Natural killer cell (primary cell): ENCODE measurements at regions not wholly inside any gene's neighbourhood (a gene's known extent, or its start where the extent isn't known, plus 50 kb on each side); places are given as distances from the start of the nearest gene placed in this dataset.

Source experiments
- ATAC-seq, 3 donors: fragments of 150-1000 bp in 2 of 3; fragments of 200-7000 bp in 1 of 3; cut with Tn5 transposase; 1 replicate in 1 of 3; 2 replicates in 2 of 3; pipeline ENCODE4 v1.10.0; 2021; ENCODE audit warnings: mild to moderate bottlenecking in 2 of 3, moderate library complexity in 2 of 3
- DNase-seq, 2 donors: peaks; one replicate each; pipeline versions ENCODE4 v3.0.0 to v3.0.0-alpha.2; 2013 to 2021; ENCODE audit warnings: mixed read lengths in 1 of 2
- H3K27ac ChIP-seq: one replicate; pipeline ENCODE4 v1.5.1; 2013; ENCODE audit warnings: mild to moderate bottlenecking, low read length
- H3K27me3 ChIP-seq: one replicate; pipeline ENCODE4 v1.6.1; 2013; ENCODE audit warnings: low read length; ENCODE audit not compliant: control insufficient read depth, insufficient read depth
- H3K36me3 ChIP-seq: one replicate; pipeline ENCODE4 v1.6.1; 2013; ENCODE audit warnings: low read length; ENCODE audit not compliant: control insufficient read depth, insufficient read depth
- H3K4me1 ChIP-seq: one replicate; pipeline ENCODE4 v1.6.1; 2013; ENCODE audit warnings: low read length; ENCODE audit not compliant: control insufficient read depth, insufficient read depth
- H3K4me3 ChIP-seq: one replicate; pipeline ENCODE4 v1.5.1; 2013; ENCODE audit warnings: low read length
- H3K9me3 ChIP-seq: one replicate; pipeline ENCODE4 v1.6.1; 2013; ENCODE audit warnings: low read length; ENCODE audit not compliant: control insufficient read depth, insufficient read depth
- H3K27ac Mint-ChIP-seq, 2 donors: one replicate each; pipeline ENCODE4 v1.8.0; 2022; ENCODE audit warnings: mild to moderate bottlenecking in 2 of 2, mixed read lengths in 2 of 2, moderate library complexity in 1 of 2
- H3K27me3 Mint-ChIP-seq, 2 donors: one replicate each; pipeline ENCODE4 v1.8.0; 2022; ENCODE audit warnings: low read depth in 2 of 2, mixed read lengths in 2 of 2
- H3K36me3 Mint-ChIP-seq: one replicate; pipeline ENCODE4 v1.8.0; 2022; ENCODE audit warnings: mixed read lengths
- H3K4me1 Mint-ChIP-seq, 2 donors: one replicate each; pipeline ENCODE4 v1.8.0; 2022; ENCODE audit warnings: mixed read lengths in 2 of 2
- H3K4me3 Mint-ChIP-seq: one replicate; pipeline ENCODE4 v1.8.0; 2022; ENCODE audit warnings: mild to moderate bottlenecking, moderate library complexity, mixed read lengths
- H3K9me3 Mint-ChIP-seq, 2 donors: one replicate each; pipeline ENCODE4 v1.8.0; 2022; ENCODE audit warnings: mixed read lengths in 2 of 2
- WGBS: methylation state at CpG from one replicate; pipeline ENCODE4 v1.1.7; 2013; ENCODE audit warnings: missing lambda C conversion rate; ENCODE audit not compliant: insufficient coverage; 5-methylcytosine and 5-hydroxymethylcytosine counted together
- intact Hi-C: fragments of 100-400 bp; cut with micrococcal nuclease; formaldehyde crosslinking; loops from one replicate; pipeline ENCODE4 v1.14.2; 2022
- TF ChIP-seq, protein P1 (sequence below): fragments of 200-600 bp; IDR thresholded peaks from one replicate; pipeline ENCODE4 v1.8.0; 2022; ENCODE audit warnings: antibody characterized with exemption

GRCh38 chr13:34310539-34310938 is 492.6 kb downstream of the RFC3 start:
- Mint-ChIP-seq H3K27me3 (no peaks in the 10 kb centered on the region), H3K36me3 (no peaks in the 10 kb centered on the region), H3K4me3 (no peak overlapping the region), H3K4me1 (no peaks in the 10 kb centered on the region), H3K9me3 (peaks cover 10 to 19% of the 10 kb centered on the region in 2 donors), H3K27ac (no peak overlapping the region)
- no peaks in the 10 kb centered on the region for H3K9me3 ChIP-seq
- H3K4me1 ChIP-seq: no peaks in the 10 kb centered on the region
- no peak overlapping the region for H3K4me3 ChIP-seq
- WGBS: 89% methylated on average over 3 of the region's 3 CpGs
- no peaks in the 10 kb centered on the region for H3K36me3 ChIP-seq
- TF ChIP-seq, protein P1, sequence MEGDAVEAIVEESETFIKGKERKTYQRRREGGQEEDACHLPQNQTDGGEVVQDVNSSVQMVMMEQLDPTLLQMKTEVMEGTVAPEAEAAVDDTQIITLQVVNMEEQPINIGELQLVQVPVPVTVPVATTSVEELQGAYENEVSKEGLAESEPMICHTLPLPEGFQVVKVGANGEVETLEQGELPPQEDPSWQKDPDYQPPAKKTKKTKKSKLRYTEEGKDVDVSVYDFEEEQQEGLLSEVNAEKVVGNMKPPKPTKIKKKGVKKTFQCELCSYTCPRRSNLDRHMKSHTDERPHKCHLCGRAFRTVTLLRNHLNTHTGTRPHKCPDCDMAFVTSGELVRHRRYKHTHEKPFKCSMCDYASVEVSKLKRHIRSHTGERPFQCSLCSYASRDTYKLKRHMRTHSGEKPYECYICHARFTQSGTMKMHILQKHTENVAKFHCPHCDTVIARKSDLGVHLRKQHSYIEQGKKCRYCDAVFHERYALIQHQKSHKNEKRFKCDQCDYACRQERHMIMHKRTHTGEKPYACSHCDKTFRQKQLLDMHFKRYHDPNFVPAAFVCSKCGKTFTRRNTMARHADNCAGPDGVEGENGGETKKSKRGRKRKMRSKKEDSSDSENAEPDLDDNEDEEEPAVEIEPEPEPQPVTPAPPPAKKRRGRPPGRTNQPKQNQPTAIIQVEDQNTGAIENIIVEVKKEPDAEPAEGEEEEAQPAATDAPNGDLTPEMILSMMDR: no peak
- DNase-seq: no peak
- no peak overlapping the region for H3K27ac ChIP-seq
- intact Hi-C loops: no loop called here
- no peak for ATAC-seq
- H3K27me3 ChIP-seq: no peaks in the 10 kb centered on the region

- Histone ChIP-seq H3K27me3 (no peaks in the 10 kb centered on the region), H3K9me3 (no peaks in the 10 kb centered on the region), H3K4me1 (no peaks in the 10 kb centered on the region), H3K36me3 (no peaks in the 10 kb centered on the region), H3K27ac (no peak overlapping the region), H3K4me3 (no peak overlapping the region)
- Mint-ChIP-seq H3K36me3 (no peaks in the 10 kb centered on the region), H3K27me3 (no peaks in the 10 kb centered on the region), H3K27ac (no peak overlapping the region), H3K4me1 (no peaks in the 10 kb centered on the region), H3K4me3 (no peak overlapping the region), H3K9me3 (peaks cover 13 to 21% of the 10 kb centered on the region in 2 donors)
- intact Hi-C loops: no loop called here
- ATAC-seq (no peak), DNase-seq (no peak)
- TF ChIP-seq, protein P1: no peak
Measured at GRCh38 chr13:34311251-34311650, 493.3 kb downstream of the RFC3 start.

- ATAC-seq: no peak
- Mint-ChIP-seq H3K4me3 (no peak overlapping the region), H3K9me3 (peaks cover 17 to 25% of the 10 kb centered on the region in 2 donors), H3K36me3 (no peaks in the 10 kb centered on the region), H3K27me3 (no peaks in the 10 kb centered on the region), H3K27ac (no peak overlapping the region), H3K4me1 (no peaks in the 10 kb centered on the region)
- intact Hi-C loops: no loop called here
- no peak for DNase-seq
- Histone ChIP-seq H3K27ac (no peak overlapping the region), H3K4me1 (no peaks in the 10 kb centered on the region), H3K9me3 (no peaks in the 10 kb centered on the region), H3K4me3 (no peak overlapping the region), H3K36me3 (no peaks in the 10 kb centered on the region), H3K27me3 (no peaks in the 10 kb centered on the region)
- WGBS: no CpG with 5 or more reads among the region's 1 CpG
- TF ChIP-seq, protein P1: no peak
Measured at GRCh38 chr13:34312578-34312977, 494.6 kb downstream of the RFC3 start.

GRCh38 chr13:34320084-34320483 is 502.1 kb downstream of the RFC3 start:
- Mint-ChIP-seq H3K27me3 (no peaks in the 10 kb centered on the region), H3K4me1 (no peaks in the 10 kb centered on the region), H3K4me3 (no peak overlapping the region), H3K27ac (no peak overlapping the region), H3K9me3 (peaks cover 20 to 22% of the 10 kb centered on the region in 2 donors), H3K36me3 (no peaks in the 10 kb centered on the region)
- ATAC-seq (no peak), DNase-seq (no peak)
- H3K36me3 ChIP-seq: no peaks in the 10 kb centered on the region
- H3K4me3 ChIP-seq: no peak overlapping the region
- no peaks in the 10 kb centered on the region for H3K4me1 ChIP-seq
- H3K27me3 ChIP-seq: no peaks in the 10 kb centered on the region
- H3K9me3 ChIP-seq: peaks cover 6% of the 10 kb centered on the region
- TF ChIP-seq, protein P1: no peak
- no peak overlapping the region for H3K27ac ChIP-seq
- no CpG with 5 or more reads among the region's 1 CpG for WGBS
- intact Hi-C loops: no loop called here
